ENCODE measurements at regions not wholly inside any gene's neighbourhood (a gene's known extent, or its start where the extent isn't known, plus 50 kb on each side); places are given as distances from the start of the nearest gene placed in this dataset.

GRCh38 chr5:103840600-103840999 lies 278.0 kb upstream of the NUDT12 start:
- Mint-ChIP-seq H3K4me1 (no peaks in the 10 kb centered on the region), H3K27me3 (no peaks in the 10 kb centered on the region), H3K9me3 (peaks cover 0 to 16% (median 3%) of the 10 kb centered on the region in 9 donors), H3K27ac (no peak overlapping the region), H3K4me3 (no peak overlapping the region), H3K36me3 (no peaks in the 10 kb centered on the region)
- ATAC-seq (no peak), DNase-seq (no peak)
- POLR2A ChIA-PET, result no interaction called here

- Mint-ChIP-seq H3K36me3 (no peaks in the 10 kb centered on the region), H3K4me3 (no peak overlapping the region), H3K27ac (no peak overlapping the region), H3K9me3 (peaks cover 0 to 15% (median 5%) of the 10 kb centered on the region in 9 donors), H3K4me1 (no peaks in the 10 kb centered on the region), H3K27me3 (no peaks in the 10 kb centered on the region)
- DNase-seq (no peak), ATAC-seq (no peak)
- POLR2A ChIA-PET, result no interaction called here
These were observed 271.6 kb upstream of the NUDT12 start for GRCh38 chr5:103834216-103834615.

GRCh38 chr5:103829585-103829984 lies 267.0 kb upstream of the NUDT12 start:
- ATAC-seq (no peak), DNase-seq (no peak)
- POLR2A ChIA-PET, result no interaction called here
- H3K27me3 Mint-ChIP-seq, result no peaks in the 10 kb centered on the region
- H3K4me1 Mint-ChIP-seq, result no peaks in the 10 kb centered on the region
- no peak overlapping the region for H3K27ac Mint-ChIP-seq
- no peak overlapping the region for H3K4me3 Mint-ChIP-seq
- peaks cover 0 to 5% (median 0%) of the 10 kb centered on the region in 3 donors for H3K36me3 Mint-ChIP-seq
- H3K9me3 Mint-ChIP-seq, result peaks cover 0 to 23% (median 6%) of the 10 kb centered on the region in 9 donors

GRCh38 chr5:103827976-103828375 lies 265.4 kb upstream of the NUDT12 start:
- Mint-ChIP-seq H3K27ac (no peak overlapping the region), H3K4me1 (no peaks in the 10 kb centered on the region), H3K9me3 (peaks cover 0 to 12% (median 5%) of the 10 kb centered on the region in 9 donors), H3K36me3 (peaks cover 0 to 5% (median 0%) of the 10 kb centered on the region in 3 donors), H3K27me3 (no peaks in the 10 kb centered on the region), H3K4me3 (no peak overlapping the region)
- no peak for DNase-seq
- POLR2A ChIA-PET, result no interaction called here
- no peak for ATAC-seq

- Mint-ChIP-seq H3K27ac (no peak overlapping the region), H3K36me3 (no peaks in the 10 kb centered on the region), H3K27me3 (peaks cover 0 to 3% (median 0%) of the 10 kb centered on the region in 5 donors), H3K9me3 (peaks cover 0 to 12% (median 7%) of the 10 kb centered on the region in 9 donors), H3K4me3 (no peak overlapping the region), H3K4me1 (peaks cover 0 to 2% (median 0%) of the 10 kb centered on the region in 4 donors)
- DNase-seq, result no peak
- ATAC-seq, result no peak
- POLR2A ChIA-PET, result no interaction called here
These were observed 258.8 kb upstream of the NUDT12 start for GRCh38 chr5:103821361-103821760.

- no peak overlapping the region for H3K4me3 Mint-ChIP-seq
- ATAC-seq (no peak), DNase-seq (no peak)
- no peaks in the 10 kb centered on the region for H3K27me3 Mint-ChIP-seq
- no peaks in the 10 kb centered on the region for H3K4me1 Mint-ChIP-seq
- no peaks in the 10 kb centered on the region for H3K36me3 Mint-ChIP-seq
- POLR2A ChIA-PET, result no interaction called here
- peaks cover 0 to 6% (median 0%) of the 10 kb centered on the region in 9 donors for H3K9me3 Mint-ChIP-seq
- no peak overlapping the region for H3K27ac Mint-ChIP-seq
These were observed 246.0 kb upstream of the NUDT12 start for GRCh38 chr5:103808464-103809106.

GRCh38 chr5:103804711-103805110 lies 242.1 kb upstream of the NUDT12 start:
- Mint-ChIP-seq H3K36me3 (no peaks in the 10 kb centered on the region), H3K9me3 (peaks cover 0 to 3% (median 0%) of the 10 kb centered on the region in 9 donors), H3K4me1 (no peaks in the 10 kb centered on the region), H3K4me3 (no peak overlapping the region), H3K27ac (no peak overlapping the region), H3K27me3 (no peaks in the 10 kb centered on the region)
- POLR2A ChIA-PET, result no interaction called here
- DNase-seq (no peak), ATAC-seq (no peak)

- Mint-ChIP-seq H3K27me3 (no peaks in the 10 kb centered on the region), H3K4me3 (no peak overlapping the region)
- POLR2A ChIA-PET, result no interaction called here
These were observed 239.1 kb upstream of the NUDT12 start for GRCh38 chr5:103801681-103802080.

GRCh38 chr5:103800741-103801495 lies 238.3 kb upstream of the NUDT12 start:
- DNase-seq, result no peak
- Mint-ChIP-seq H3K9me3 (peaks cover 0 to 17% (median 5%) of the 10 kb centered on the region in 9 donors), H3K27me3 (no peaks in the 10 kb centered on the region), H3K27ac (no peak overlapping the region), H3K4me3 (no peak overlapping the region), H3K36me3 (no peaks in the 10 kb centered on the region), H3K4me1 (no peaks in the 10 kb centered on the region)
- POLR2A ChIA-PET, result no interaction called here
- no peak for ATAC-seq

More at GRCh38 chr5:103801681-103802080, 239.1 kb upstream of the NUDT12 start:
- peaks cover 0 to 14% (median 3%) of the 10 kb centered on the region in 9 donors for H3K9me3 Mint-ChIP-seq
- no peak overlapping the region for H3K27ac Mint-ChIP-seq
- DNase-seq, result no peak
- no peaks in the 10 kb centered on the region for H3K4me1 Mint-ChIP-seq
- no peak for ATAC-seq
- H3K36me3 Mint-ChIP-seq, result no peaks in the 10 kb centered on the region

GRCh38 chr5:103793595-103794182 lies 231.1 kb upstream of the NUDT12 start:
- POLR2A ChIA-PET, result no interaction called here
- Mint-ChIP-seq H3K27me3 (peaks cover 0 to 4% (median 0%) of the 10 kb centered on the region in 5 donors), H3K4me3 (no peak overlapping the region), H3K4me1 (no peaks in the 10 kb centered on the region), H3K9me3 (peaks cover 8 to 71% (median 32%) of the 10 kb centered on the region in 9 donors), H3K36me3 (peaks cover 0 to 27% (median 2%) of the 10 kb centered on the region in 3 donors), H3K27ac (no peak overlapping the region)
- no peak for ATAC-seq
- DNase-seq, result no peak

- H3K27me3 Mint-ChIP-seq, result no peaks in the 10 kb centered on the region
- ATAC-seq (no peak), DNase-seq (no peak)
- POLR2A ChIA-PET, result no interaction called here
- no peak overlapping the region for H3K4me3 Mint-ChIP-seq
- no peaks in the 10 kb centered on the region for H3K4me1 Mint-ChIP-seq
- H3K36me3 Mint-ChIP-seq, result peaks cover 0 to 6% (median 0%) of the 10 kb centered on the region in 3 donors
- H3K27ac Mint-ChIP-seq, result no peak overlapping the region
- H3K9me3 Mint-ChIP-seq, result peaks cover under 1 to 16% (median 8%) of the 10 kb centered on the region in 9 donors
These were observed 223.0 kb upstream of the NUDT12 start for GRCh38 chr5:103785569-103785968.

- DNase-seq (no peak), ATAC-seq (no peak)
- H3K27ac Mint-ChIP-seq, result no peak overlapping the region
- no peaks in the 10 kb centered on the region for H3K4me1 Mint-ChIP-seq
- no peak overlapping the region for H3K4me3 Mint-ChIP-seq
- H3K9me3 Mint-ChIP-seq, result peaks cover 0 to 5% (median 0%) of the 10 kb centered on the region in 9 donors
- H3K36me3 Mint-ChIP-seq, result no peaks in the 10 kb centered on the region
- no peaks in the 10 kb centered on the region for H3K27me3 Mint-ChIP-seq
- POLR2A ChIA-PET, result no interaction called here
These were observed 221.1 kb upstream of the NUDT12 start for GRCh38 chr5:103783669-103784068.

GRCh38 chr5:103780794-103781193 lies 218.2 kb upstream of the NUDT12 start:
- H3K27me3 Mint-ChIP-seq, result no peaks in the 10 kb centered on the region
- peaks cover 0 to 10% (median 7%) of the 10 kb centered on the region in 9 donors for H3K9me3 Mint-ChIP-seq
- H3K4me1 Mint-ChIP-seq, result no peaks in the 10 kb centered on the region
- no peak overlapping the region for H3K27ac Mint-ChIP-seq
- H3K36me3 Mint-ChIP-seq, result peaks cover 0 to 3% (median 0%) of the 10 kb centered on the region in 3 donors
- POLR2A ChIA-PET, result no interaction called here
- H3K4me3 Mint-ChIP-seq, result no peak overlapping the region
- DNase-seq, result no peak
- ATAC-seq, result no peak

Data from naive thymus-derived CD8-positive, alpha-beta T cell (primary cell).